ENCODE measurements at regions not wholly inside any gene's neighbourhood (a gene's known extent, or its start where the extent isn't known, plus 50 kb on each side); places are given as distances from the start of the nearest gene placed in this dataset.

GRCh38 chr2:220296174-220296573, 668.7 kb downstream of the SLC4A3 start:
- no peak for DNase-seq (ENCODE audit: extremely low spot score)
- ChIA-PET CTCF (no interaction called here), POLR2A (no interaction called here)
- TF ChIP-seq CTCF (IDR thresholded peaks at IDR 0.05; ENCODE audit: control extremely low read depth, extremely low read depth, low read depth, missing control alignments) = no peak

GRCh38 chr2:220297093-220297492, 669.7 kb downstream of the SLC4A3 start:
- POLR2A ChIA-PET = no interaction called here

GRCh38 chr2:220300806-220301205, 673.4 kb downstream of the SLC4A3 start:
- no peak for TF ChIP-seq CTCF (IDR thresholded peaks at IDR 0.05; ENCODE audit: control extremely low read depth, extremely low read depth, low read depth, missing control alignments)

More at GRCh38 chr2:220297093-220297492, 669.7 kb downstream of the SLC4A3 start:
- no peak for DNase-seq (ENCODE audit: extremely low spot score)
- TF ChIP-seq CTCF (IDR thresholded peaks at IDR 0.05; ENCODE audit: control extremely low read depth, extremely low read depth, low read depth, missing control alignments) = no peak
- CTCF ChIA-PET = interaction anchor here (1.7 kb wide), 1 partner anchor 11 kb away, joined by 7 read pairs; no protein-coding TSS in a partner anchor

GRCh38 chr2:220302756-220303155, 675.3 kb downstream of the SLC4A3 start:
- ChIA-PET CTCF (no interaction called here), POLR2A (no interaction called here)
- no peak for TF ChIP-seq CTCF (IDR thresholded peaks at IDR 0.05; ENCODE audit: control extremely low read depth, extremely low read depth, low read depth, missing control alignments)
- DNase-seq (ENCODE audit: extremely low spot score) = no peak

More at GRCh38 chr2:220300806-220301205, 673.4 kb downstream of the SLC4A3 start:
- CTCF ChIA-PET = no interaction called here
- no peak for DNase-seq (ENCODE audit: extremely low spot score)
- POLR2A ChIA-PET = no interaction called here

GRCh38 chr2:220309215-220309614, 681.8 kb downstream of the SLC4A3 start:
- DNase-seq (ENCODE audit: extremely low spot score) = no peak
- ChIA-PET POLR2A (no interaction called here), CTCF (no interaction called here)
- no peak for TF ChIP-seq CTCF (IDR thresholded peaks at IDR 0.05; ENCODE audit: control extremely low read depth, extremely low read depth, low read depth, missing control alignments)

- ChIA-PET POLR2A (no interaction called here), CTCF (no interaction called here)
- DNase-seq (ENCODE audit: extremely low spot score) = no peak
- no peak for TF ChIP-seq CTCF (IDR thresholded peaks at IDR 0.05; ENCODE audit: control extremely low read depth, extremely low read depth, low read depth, missing control alignments)
Observed at GRCh38 chr2:220310451-220310861, 683.0 kb downstream of the SLC4A3 start.

Measured in GM10248 (cell line).